H1 (cell line): ENCODE measurements at regions not wholly inside any gene's neighbourhood (a gene's known extent, or its start where the extent isn't known, plus 50 kb on each side); places are given as distances from the start of the nearest gene placed in this dataset.

ENCODE experiments used
- CBX8 ChIP-seq: fragments of 300-800, 300-1000 bp; sonication (generic); IDR thresholded peaks from 2 replicates; pipeline ENCODE4 v1.7.1; 2016; ENCODE audit warnings: low read depth, low read length, borderline replicate concordance
- CHD7 ChIP-seq: fragments of 300-600 bp; sonication (generic); IDR thresholded peaks from 2 replicates; pipeline ENCODE4 v1.7.1; 2012; ENCODE audit warnings: low read length, moderate library complexity, mild to moderate bottlenecking, inconsistent platforms; ENCODE audit not compliant: insufficient replicate concordance
- GTF2F1 ChIP-seq: IDR thresholded peaks from 2 replicates; pipeline ENCODE4 v1.6.1; 2012; ENCODE audit warnings: low read depth, low read length, improper control_type of control experiment, borderline replicate concordance
- RNF2 ChIP-seq: fragments of 200-900, 300-1000 bp; sonication (generic); IDR thresholded peaks from 2 replicates; pipeline ENCODE4 v1.7.1; 2016; ENCODE audit warnings: borderline replicate concordance, low read depth, mild to moderate bottlenecking, antibody characterized with exemption, low read length; ENCODE audit not compliant: poor library complexity, severe bottlenecking; ENCODE audit errors: missing control alignments
- SIRT6 ChIP-seq: IDR thresholded peaks from one replicate; pipeline ENCODE4 v1.7.1; 2012; ENCODE audit warnings: low read length, inconsistent platforms
- SUZ12 ChIP-seq: fragments of 200-600 bp; sonication (generic); IDR thresholded peaks from 2 replicates; pipeline ENCODE4 v1.6.1; 2012; ENCODE audit warnings: mild to moderate bottlenecking, inconsistent platforms, low read length, moderate library complexity, mixed read lengths
- TAF1 ChIP-seq: IDR thresholded peaks from 2 replicates; pipeline ENCODE4 v1.6.1; 2011; ENCODE audit warnings: mild to moderate bottlenecking, low read depth, low read length

GRCh38 chr15:69511716-69512340 lies 59.2 kb downstream of the RPLP1 start (continued):
- TF ChIP-seq CHD7 (no peak), GTF2F1 (no peak), TAF1 (no peak), SIRT6 (no peak), RNF2 (no peak), CBX8 (no peak), SUZ12 (no peak)
